ENCODE measurements at regions not wholly inside any gene's neighbourhood (a gene's known extent, or its start where the extent isn't known, plus 50 kb on each side); places are given as distances from the start of the nearest gene placed in this dataset.

GRCh38 chr1:175864625-175865024, 121.2 kb upstream of the TNR start:
- no peak for TF ChIP-seq EP300 (IDR thresholded peaks at IDR 0.05)
- TF ChIP-seq CTCF (IDR thresholded peaks at IDR 0.05) = no peak
- TF ChIP-seq POLR2AphosphoS5 (IDR thresholded peaks at IDR 0.05) = no peak

All from gastroesophageal sphincter (tissue), 3 donors.